Esophagus squamous epithelium (tissue), 4 donors: ENCODE measurements at regions not wholly inside any gene's neighbourhood (a gene's known extent, or its start where the extent isn't known, plus 50 kb on each side); places are given as distances from the start of the nearest gene placed in this dataset.

ENCODE experiments used
- POLR2A ChIP-seq, 4 donors: fragments of 450-650 bp; IDR thresholded peaks; one replicate each; pipeline ENCODE4 v1.6.1; 2017; ENCODE audit warnings: antibody characterized with exemption in 4 of 4, mild to moderate bottlenecking in 4 of 4, moderate library complexity in 3 of 4
- TF ChIP-seq, protein P1 (sequence below), 6 experiments: fragments of 450-650 bp in 4 of 6; fragments of 200-600 bp in 2 of 6; sonication (generic) in 2 of 6; IDR thresholded peaks; one replicate each; pipeline ENCODE4 v1.5.1; 2016 to 2019; ENCODE audit warnings: antibody characterized with exemption in 6 of 6, mild to moderate bottlenecking in 4 of 6, moderate library complexity in 4 of 6

- TF ChIP-seq, protein P1, sequence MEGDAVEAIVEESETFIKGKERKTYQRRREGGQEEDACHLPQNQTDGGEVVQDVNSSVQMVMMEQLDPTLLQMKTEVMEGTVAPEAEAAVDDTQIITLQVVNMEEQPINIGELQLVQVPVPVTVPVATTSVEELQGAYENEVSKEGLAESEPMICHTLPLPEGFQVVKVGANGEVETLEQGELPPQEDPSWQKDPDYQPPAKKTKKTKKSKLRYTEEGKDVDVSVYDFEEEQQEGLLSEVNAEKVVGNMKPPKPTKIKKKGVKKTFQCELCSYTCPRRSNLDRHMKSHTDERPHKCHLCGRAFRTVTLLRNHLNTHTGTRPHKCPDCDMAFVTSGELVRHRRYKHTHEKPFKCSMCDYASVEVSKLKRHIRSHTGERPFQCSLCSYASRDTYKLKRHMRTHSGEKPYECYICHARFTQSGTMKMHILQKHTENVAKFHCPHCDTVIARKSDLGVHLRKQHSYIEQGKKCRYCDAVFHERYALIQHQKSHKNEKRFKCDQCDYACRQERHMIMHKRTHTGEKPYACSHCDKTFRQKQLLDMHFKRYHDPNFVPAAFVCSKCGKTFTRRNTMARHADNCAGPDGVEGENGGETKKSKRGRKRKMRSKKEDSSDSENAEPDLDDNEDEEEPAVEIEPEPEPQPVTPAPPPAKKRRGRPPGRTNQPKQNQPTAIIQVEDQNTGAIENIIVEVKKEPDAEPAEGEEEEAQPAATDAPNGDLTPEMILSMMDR (IDR thresholded peaks at IDR 0.05): no peak
- no peak for TF ChIP-seq POLR2A (IDR thresholded peaks at IDR 0.05)
Observed at GRCh38 chr5:68037546-68037945, 178.0 kb upstream of the PIK3R1 start.
